Skin of body (tissue), 1 donor: ENCODE measurements at regions not wholly inside any gene's neighbourhood (a gene's known extent, or its start where the extent isn't known, plus 50 kb on each side); places are given as distances from the start of the nearest gene placed in this dataset.
"Not testable (repeated sequence)": the region's sequence is repeated elsewhere in the genome, so short reads cannot be mapped to it uniquely, and the experiment has no call there.

Experiments
- DNase-seq: peaks from one replicate; lab custom pipeline; 2025; lab: John Stamatoyannopoulos, UW

DNA sequence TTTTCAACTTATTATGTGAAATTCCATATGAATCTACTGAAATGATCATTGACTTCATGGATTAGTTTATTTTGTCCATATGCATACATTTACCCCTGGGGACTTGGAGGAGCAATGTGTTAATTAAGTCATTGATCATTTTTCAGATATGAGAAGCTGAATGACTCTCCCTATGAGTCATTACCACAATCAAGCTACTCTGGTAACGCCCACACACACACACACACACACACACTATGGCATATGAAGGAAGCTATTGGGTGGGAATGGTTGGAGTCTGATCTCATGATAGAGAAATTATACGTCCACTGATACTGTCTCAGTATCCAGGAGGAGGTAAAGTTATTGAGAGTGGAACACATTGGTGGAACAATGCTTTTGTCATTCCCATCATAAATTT, 528.9 kb downstream of the AGTPBP1 start:
- DNase-seq, result no peak

DNA sequence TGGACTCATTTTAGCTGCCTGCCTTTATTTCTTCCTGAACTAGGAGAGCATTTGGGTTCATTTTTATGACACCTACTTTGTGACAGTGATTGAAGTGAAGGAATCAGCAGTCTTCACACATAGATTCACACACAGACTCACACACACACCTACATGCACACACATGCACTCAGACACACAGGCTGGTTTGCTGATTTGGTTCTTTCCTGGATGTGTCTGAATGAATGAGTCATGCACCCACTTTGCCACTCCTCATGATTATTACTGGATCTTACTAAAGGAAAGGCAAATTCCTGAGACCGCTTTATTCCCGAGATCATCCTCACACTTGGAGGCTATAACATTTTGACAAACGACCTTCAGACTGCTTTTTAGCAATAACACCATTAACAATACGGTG, 529.5 kb downstream of the AGTPBP1 start:
- DNase-seq, result no peak

DNA sequence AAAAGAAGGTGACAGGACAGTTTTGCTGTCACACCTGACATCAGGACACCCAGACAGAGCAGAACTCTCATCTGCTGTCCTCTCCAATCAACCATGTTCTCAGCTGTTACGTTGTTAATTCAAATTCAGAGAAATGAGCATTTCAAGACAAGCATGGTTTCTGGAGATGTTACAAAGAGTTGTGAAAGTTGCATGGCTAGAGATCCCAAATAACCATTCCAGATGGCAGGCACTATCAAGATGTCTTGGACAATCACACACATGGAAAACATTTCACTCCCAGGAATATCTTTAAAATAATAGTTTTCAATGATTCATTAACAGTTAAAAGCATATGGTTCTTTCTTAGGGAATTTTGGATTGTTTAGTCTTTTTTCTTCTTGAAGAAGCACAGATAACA, 533.1 kb downstream of the AGTPBP1 start:
- DNase-seq, result no peak

DNA sequence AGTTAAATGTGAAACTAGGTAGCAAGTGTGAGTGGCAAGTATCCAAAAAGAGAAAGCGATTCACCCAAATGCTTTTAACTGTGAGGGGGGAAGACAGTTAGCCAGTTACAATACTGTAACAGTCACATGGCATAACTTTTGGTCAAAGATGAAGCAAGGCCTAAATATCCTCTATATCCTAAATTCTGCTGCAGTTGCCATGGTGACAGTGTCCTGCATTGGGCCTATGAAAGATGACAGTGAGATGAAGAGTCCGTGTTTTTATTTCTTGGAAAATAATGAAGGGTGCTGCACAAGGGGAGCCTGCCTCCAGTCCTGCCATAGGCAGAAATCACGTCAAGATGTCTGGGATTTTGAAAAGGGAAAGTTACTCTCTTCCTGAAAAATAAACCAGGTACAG, 534.6 kb downstream of the NTRK2 start:
- DNase-seq, result no peak

DNA sequence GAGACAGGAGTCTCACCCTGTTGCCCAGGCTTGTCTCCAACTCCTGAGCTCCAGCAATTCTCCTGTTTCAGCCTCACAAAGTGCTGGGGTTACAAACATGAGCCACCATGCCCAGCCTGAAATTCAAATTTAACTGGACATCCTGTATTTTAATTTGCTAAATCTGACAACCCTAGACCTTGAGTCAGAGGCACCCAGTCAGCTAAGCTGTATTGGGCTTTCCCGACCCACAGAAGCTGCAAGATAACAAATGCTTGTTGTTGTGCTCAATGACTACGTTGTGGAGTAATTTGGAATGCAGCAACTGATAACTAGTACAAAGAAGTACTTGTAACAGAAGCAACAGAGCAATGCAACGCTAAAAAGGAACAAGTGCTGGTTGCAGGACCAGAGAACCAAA, 533.1 kb downstream of the NTRK2 start:
- DNase-seq, result no peak

DNA sequence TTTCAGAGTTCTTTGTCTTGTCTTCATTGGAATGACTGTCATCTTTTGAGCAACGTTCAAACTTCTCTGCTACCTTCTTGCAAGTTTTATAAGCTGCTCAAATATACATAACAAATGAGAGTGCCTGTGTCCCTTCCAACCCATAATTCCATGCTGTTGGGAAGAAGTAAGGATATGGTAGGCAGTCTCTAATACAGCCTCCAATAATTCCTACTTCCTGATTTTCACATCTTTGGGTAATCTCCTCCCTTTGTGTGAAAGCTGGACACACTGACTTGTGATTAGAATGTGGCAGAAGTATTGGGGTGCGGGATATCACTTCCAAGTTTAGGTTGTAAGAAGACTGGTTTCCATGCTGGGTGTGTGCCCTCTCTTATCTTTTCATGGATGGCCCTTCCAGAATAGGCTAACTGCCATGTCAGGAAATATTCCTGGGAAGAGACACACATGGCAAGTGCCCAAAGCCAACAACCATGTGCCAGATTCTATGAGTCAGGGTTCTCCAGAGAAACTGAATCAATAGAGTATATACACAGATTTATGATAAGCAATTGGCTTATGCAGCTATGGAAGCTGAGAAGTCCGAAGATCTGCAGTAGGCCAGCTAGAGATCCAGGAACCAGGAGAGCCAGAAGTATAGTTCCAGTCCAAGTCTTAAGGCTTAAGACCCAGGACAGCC, 531.3 kb downstream of the NTRK2 start:
- no peak for DNase-seq

DNA sequence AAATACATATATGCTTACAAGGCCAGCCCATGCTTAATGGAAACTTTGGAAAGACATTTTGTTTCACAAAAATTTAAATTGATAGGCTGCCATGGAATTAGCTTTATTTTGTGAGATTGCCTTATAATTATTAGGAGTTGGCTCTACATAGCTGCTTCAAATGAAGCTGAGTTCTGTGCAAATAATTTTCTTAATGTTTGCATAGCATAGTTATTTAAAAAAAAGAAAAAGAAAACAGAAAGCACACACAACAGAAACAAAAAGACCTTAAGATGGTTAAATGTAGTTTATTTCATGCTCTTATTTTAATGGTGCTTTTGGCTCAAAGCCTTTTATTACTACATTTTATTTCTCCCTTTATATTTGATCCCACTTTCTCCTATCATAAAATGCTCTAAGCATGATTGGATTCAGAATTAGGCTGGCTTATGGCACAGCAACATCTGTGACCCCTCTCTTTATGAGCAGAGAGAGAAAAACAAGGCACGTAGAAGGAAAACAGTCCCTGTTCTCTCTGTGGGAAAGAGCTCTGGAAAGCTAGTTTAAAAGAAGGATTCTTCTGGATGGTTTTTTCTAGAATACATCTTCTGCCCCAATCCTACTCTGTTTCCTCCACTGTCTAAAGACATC, 530.5 kb downstream of the NTRK2 start:
- DNase-seq, result no peak

DNA sequence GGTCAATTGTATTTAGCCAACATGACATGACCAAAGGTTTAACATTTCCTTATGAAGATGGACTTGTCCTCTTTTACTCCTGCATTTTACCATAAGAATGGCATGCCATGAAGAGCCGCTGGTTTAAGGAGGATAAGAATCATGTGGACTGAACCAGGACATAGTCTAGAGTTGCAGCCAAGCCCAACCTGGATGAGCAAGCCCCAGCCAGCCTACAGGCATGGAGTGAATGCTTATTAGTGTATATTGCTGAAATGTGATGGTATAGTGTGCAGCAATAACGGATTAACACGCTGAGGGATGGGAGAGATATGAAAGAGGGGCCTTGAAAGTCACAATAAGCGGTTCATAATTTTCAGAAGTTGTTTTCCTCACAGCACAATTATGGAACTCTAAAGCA, 523.2 kb downstream of the NTRK2 start:
- DNase-seq, result no peak

DNA sequence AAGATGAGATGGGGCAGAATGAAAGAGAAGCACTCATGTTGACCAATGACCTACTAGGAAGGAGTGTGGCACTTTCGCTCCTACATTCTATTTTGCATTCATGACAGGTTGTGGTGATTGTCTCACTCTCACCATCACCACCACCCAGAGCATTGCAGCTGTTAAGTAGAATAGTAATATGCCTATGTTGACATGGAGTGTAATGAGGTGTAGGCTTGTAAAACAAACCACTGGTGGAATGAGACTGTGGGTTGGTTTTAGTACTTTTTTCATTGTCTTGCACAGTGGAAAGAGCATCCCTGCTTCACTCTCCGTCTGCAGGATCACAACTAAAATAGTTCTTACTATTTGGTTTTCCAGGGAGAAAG, 516.7 kb downstream of the NTRK2 start:
- DNase-seq, result no peak

DNA sequence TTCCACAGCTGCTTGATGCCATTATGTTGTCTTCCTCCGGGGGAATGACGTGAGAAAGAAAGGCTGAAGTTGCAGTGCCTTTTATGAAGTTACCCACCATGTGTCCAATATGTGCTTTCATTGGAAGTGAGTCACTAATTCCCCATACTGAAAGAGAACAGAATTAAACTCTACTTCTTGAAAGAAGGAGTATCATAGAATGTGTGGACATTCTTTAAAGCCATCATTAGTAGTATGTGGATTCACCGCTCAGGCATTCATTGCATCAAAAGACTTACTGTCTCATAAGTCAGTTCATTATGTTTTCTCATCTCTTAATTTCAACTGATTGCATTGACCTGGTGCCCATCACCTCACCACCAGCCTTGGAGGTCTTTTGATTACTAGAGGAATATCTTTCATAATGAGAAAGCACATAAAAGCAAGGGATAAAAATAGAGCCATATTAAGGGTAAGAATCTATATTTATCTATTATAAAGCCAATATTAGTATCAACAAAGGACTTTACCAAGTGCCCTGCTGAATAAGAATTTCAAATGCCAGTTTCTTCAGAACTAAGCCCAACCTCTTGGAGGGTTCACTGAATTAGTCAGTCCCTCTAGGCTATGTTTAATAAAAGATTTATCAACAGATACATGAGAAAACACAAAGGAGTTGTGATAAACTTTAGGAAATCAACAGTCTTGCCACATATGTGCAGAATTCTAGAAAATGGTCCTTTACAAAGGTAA, 516.1 kb downstream of the NTRK2 start:
- DNase-seq, result no peak

DNA sequence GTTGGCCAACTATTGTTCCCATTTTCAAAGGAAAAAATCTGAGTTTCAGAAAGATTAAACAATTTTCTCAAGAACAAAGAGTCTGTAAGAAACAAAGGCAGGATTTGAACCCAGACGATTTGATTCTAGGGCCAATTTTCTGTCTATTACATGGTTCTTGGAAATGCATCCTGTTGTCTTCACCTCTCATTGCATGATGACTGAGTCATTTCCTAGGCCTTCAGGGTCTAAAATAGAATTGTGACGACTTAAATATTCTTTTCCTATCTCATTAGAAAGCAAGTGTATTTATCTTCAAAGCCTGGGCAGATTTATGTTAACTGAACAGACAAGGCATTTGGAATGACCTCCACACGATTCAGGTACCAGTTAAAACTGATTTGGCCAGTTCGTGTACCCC, 512.9 kb downstream of the NTRK2 start:
- no peak for DNase-seq

DNA sequence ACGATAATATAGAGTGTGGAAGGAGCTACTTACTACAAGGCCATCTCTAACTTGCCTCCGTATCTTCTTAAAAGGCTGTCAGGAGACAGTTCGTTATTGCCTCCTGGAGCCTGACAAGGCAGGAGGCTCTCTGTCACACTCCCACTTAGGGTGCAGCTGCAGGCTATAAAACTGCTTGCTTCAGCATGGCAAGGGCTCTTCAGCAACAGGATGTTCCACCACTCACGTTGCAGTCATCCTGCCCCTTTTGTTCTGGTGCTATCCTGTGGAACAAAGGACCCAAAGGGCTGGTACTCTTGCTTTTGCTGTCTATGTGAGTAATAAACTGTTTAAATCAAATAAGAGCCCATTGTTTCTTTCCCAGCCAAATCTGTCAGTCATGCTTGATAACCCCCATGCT, 508.9 kb downstream of the NTRK2 start:
- no peak for DNase-seq

DNA sequence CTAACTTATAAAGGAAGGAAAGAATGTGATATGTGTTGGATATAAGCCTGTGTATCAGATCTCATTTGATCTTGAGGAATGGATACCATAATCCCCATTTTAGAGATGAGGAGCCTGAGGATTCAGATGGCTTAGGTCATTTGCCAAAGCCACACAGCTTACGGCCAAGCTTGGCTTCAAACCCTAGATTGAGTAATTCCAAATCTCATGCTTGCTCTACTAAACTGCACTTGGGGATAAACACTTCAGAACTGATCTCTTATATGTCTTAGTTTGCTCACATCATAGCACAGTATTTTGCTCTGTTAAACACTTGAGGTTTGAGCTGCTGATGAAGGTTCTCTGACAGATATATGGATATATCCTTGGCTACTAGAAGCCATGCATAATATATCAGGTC, 504.4 kb downstream of the NTRK2 start:
- DNase-seq, result no peak

DNA sequence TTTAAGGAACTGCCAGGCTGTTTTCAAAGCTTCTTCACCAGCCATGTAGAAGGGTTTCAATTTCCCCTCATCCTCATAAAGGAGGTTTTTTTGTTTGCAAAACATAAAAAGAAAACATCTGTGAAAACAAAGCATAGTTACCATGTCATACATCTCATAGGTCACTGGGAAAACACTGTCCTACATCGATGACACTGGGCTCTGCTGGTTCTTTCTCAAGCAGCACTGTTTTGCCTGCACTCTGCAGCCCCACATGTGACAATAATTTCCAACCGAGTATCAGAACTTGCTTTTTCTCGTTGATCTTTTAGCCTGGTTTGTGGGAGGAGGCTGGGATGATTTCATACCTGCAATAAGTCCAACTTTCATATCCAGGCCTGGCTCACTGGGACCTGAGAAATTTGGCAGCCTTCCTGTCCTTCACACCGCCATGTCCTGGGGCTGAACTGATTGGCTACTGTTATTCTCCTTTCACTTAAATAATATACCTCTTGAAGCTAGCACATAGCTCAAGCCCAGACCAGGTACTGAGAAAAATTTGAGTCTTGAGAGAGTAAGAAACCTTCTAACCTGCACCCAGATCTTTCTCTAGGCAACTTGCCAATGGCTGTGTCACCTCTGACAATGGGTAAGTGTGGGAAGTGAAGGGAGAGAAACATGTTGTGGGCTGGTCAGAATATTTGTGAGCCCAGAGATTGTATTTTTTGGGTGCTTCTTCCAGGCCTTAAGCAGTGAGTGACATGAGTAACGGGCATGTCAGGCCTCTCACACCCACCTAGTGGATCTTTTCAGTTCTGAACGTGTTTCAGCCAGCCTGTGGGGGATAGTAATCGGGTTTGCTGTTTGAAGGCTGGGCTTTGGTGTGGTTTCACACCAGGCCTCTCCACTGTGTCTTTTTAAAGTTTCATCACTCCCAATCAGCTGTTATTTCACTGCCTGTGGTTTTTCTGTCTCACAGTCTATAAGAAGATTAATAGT, 502.8 kb downstream of the NTRK2 start:
- DNase-seq, result peak; percentile 19

DNA sequence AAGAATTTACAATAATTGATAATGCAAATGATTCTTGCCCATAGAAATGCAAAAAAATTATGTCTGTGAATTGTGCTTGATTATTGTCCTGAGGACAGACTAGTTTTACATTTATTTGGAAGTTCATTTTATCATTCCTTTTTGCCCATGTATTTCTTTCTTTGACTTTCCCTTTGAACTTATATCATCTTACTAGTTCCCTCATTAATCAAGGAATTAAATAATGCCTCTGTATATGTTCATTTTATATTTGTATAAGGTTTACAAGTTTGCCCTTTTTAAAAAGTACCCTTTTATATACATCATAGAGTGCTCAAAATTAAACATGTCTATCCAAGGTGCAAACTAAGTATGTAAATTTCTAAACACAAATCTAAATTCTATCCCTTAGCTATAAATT, 501.6 kb downstream of the NTRK2 start:
- DNase-seq, result no peak

DNA sequence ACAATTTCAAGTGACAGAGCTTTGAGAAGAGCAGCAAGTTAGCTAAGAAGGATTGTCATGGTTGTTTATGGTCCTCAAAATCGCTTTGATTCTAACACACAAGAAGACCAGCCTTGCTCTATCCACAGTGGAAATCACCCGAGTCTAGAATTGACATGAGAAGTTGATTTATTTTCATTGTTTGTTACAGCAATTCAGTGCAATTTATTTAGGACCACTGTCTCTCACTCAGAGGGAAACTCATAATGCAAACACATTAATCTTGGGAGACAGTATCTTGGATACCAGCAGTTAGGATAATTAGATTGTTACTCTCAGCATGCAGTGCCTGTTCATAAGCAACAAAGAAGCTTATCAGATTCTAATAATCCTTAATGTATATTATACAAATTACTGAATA, 498.9 kb downstream of the NTRK2 start:
- no peak for DNase-seq

DNA sequence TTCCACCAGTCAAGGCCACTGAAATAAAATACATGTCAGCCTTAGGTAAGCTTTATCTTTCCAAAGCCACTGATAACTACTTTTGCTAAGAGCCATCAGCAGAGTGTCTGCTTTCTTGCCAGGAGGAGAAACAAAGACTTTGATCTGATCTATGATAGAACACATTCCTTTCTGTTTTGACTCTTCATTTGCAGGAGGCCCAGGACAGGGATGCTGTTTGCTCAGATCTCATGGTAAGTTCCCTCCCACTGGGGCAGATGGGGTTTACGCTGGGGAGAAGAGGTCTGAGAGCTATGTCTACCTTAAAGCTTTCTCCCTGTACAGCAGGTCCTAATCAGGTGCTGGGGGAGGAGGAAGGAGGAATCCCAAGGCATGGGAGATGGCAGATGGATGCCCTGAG, 497.6 kb downstream of the NTRK2 start:
- DNase-seq, result no peak

DNA sequence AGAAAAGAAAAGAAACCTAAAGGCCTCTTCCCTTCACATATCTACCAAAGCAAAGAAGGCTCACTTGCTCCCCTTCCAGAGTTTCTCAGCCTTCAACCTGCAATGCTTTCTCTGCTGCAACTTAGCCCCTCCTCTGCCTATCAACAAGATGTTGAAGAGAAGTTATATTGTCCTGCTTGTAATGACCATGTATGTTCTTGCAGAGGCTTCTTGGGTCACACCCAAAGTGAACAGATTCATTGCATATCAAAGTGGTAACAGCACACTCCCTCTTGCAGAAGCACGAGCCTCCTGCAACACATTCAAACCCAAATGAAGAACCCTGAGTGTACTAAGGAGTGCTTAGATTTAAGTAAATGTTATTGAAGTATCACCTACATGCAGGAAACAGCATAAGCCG, 494.3 kb downstream of the NTRK2 start:
- DNase-seq, result no peak

DNA sequence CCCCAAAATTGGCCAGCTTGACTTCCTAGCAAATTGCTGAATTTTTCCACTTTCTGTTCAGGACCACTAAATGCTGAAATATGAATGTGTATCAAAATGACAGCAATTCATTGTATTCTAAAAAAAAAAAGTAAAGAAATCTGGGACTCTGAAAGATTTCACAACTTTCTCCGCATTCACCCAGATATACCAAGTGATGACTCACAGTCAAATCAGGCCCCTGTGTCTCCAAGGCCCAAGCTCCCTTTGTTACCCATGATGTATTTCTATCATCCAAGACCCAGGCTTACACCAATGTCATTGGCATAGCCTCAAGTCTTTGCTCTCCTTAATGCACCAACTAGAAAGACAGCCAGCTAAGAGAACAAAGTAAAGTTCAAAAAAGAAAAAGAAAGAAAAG, 493.9 kb downstream of the NTRK2 start:
- DNase-seq, result no peak

DNA sequence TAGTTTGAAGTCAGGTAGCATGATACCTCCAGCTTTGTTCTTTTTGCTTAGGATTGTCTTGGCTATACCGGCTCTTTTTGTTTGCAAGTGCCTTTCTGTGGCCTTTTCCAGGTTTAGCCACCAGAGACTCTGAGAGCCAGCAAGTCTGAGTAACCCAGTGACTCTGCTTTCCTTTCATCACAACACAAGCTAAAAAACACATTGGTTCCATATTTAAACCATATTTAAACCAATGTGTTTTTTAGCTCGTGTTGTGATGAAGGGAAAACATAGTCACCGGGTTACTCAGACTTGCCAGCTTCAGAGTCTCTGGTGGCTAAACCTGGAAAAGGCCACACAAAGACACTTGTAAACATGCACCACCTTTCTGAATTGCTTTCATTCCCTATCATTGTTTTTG, 493.3 kb downstream of the NTRK2 start:
- DNase-seq, result no peak

DNA sequence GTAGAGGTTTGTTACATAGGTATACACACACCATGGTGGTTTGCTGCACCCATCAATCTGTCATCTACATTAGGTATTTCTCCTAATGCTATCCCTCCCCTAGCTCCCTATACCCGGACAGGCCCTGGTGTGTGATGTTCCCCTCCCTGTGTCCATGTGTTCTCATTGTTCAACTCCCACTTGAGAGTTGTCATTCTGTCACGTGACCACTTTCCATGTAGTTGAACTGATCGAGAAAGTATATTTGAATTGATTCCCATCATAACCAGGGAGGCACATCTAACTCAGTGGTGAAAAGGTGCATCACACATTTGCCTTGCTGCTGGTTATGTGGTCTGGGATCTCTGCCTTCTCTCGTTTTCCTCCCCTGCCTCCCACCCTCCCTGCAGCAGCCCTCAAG, 491.4 kb downstream of the NTRK2 start:
- DNase-seq, result not testable (repeated sequence)

DNA sequence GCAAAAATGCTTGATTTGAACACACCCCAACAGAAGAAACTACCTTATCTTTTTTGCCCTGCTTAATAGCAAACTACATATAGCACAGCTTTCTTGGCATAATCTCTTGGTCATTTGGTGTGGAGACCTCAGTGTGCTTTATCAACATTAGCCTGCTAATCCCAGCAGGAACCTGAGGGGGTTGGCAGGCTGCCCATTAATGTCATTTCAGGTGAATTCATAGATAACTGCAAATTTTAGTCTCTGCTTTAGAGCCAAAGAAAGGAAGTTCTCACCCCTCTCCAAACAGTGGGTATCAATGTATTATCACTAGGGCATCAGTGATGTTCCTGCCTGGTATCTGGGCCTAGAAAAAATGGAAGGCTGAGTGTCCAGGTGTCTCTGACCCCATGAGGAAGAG, 489.0 kb downstream of the NTRK2 start:
- no peak for DNase-seq
